Body of pancreas (tissue), 4 donors: ENCODE measurements at regions not wholly inside any gene's neighbourhood (a gene's known extent, or its start where the extent isn't known, plus 50 kb on each side); places are given as distances from the start of the nearest gene placed in this dataset.
"Not testable (repeated sequence)": the region's sequence is repeated elsewhere in the genome, so short reads cannot be mapped to it uniquely, and the experiment has no call there.

Source experiments
- ATAC-seq: fragments of 150-250 bp; one replicate; pipeline ENCODE4 v1.9.1; 2016
- DNase-seq, 4 donors: peaks; one replicate each; pipeline ENCODE4 v3.0.0-alpha.2; 2019
- H3K27ac ChIP-seq, 4 donors: fragments of 200-600 bp; sonication (generic); 1 replicate in 3 of 4; 2 replicates in 1 of 4; pipeline versions ENCODE4 v1.5.1 to v1.6.1; 2016 to 2019; ENCODE audit warnings: mild to moderate bottlenecking in 1 of 4, mixed read lengths in 1 of 4, moderate library complexity in 1 of 4
- H3K27me3 ChIP-seq, 2 donors: fragments of 200-600 bp; sonication (generic); one replicate each; pipeline ENCODE4 v1.6.0; 2016; ENCODE audit warnings: mild to moderate bottlenecking in 1 of 2
- H3K36me3 ChIP-seq, 2 donors: fragments of 200-600 bp; sonication (generic); replicated peaks in 1 of 2; 2 replicates each; pipeline ENCODE4 v1.5.1; 2016; ENCODE audit warnings: low read depth in 2 of 2; ENCODE audit not compliant: insufficient read depth in 1 of 2
- H3K4me1 ChIP-seq: fragments of 200-600 bp; sonication (generic); one replicate; pipeline ENCODE4 v1.6.0; 2016
- H3K4me3 ChIP-seq, 2 donors: fragments of 200-600 bp; sonication (generic); 1 replicate in 1 of 2; 2 replicates in 1 of 2; pipeline ENCODE4 v1.5.1; 2016 to 2019
- H3K9me3 ChIP-seq, 3 donors: fragments of 200-600 bp; sonication (generic); 1 replicate in 2 of 3; 2 replicates in 1 of 3; pipeline ENCODE4 v1.5.1; 2016
- POLR2A ChIP-seq, 3 donors: fragments of 450-650 bp; IDR thresholded peaks; one replicate each; pipeline ENCODE4 v1.6.1; 2016; ENCODE audit warnings: antibody characterized with exemption in 3 of 3, mild to moderate bottlenecking in 2 of 3
- WGBS, 2 donors: methylation state at CpG; one replicate each; pipeline ENCODE4 v1.1.5; 2017; 5-methylcytosine and 5-hydroxymethylcytosine counted together
- intact Hi-C: fragments of 100-400 bp; cut with DNase I; formaldehyde crosslinking; loops from one replicate; pipeline ENCODE4 v1.15.1; 2023
- TF ChIP-seq, protein P1 (sequence below), 7 experiments: fragments of 450-650 bp in 4 of 7; fragments of 200-600 bp in 3 of 7; sonication (generic) in 3 of 7; IDR thresholded peaks; one replicate each; pipeline ENCODE4 v1.5.1; 2016 to 2019; ENCODE audit warnings: antibody characterized with exemption in 7 of 7

DNA sequence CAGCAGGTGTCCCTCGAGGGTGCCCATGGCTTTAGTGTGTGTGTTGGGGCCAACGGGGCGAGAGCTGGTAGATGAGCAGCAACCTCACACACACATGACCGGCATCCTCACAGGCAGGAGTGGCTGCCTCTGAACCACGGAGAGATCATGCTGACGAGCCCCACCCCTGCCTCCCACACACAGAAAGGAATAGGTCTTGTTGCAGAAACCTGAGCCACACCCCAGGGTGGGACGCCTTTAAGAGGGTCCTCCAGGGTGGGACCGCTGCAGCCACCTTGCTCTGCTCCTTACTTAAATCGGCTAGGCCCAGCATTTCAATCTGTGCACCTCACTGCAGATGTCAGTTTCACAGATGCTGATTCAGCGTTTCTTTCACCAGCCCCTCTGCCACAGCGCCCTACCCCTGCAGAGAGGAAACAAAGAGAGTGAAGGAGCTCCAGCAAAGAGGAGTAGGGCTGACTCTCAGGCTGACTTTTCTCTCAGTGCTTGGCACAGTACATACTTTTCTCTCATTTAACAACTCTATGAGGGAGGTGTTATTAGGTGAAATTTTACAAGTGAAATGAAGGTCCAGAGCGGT is 61.2 kb upstream of the EPHB3 start:
- intact Hi-C loops = no loop called here
- H3K27me3 ChIP-seq = no peaks in the 10 kb centered on the region
- ATAC-seq = no peak

DNA sequence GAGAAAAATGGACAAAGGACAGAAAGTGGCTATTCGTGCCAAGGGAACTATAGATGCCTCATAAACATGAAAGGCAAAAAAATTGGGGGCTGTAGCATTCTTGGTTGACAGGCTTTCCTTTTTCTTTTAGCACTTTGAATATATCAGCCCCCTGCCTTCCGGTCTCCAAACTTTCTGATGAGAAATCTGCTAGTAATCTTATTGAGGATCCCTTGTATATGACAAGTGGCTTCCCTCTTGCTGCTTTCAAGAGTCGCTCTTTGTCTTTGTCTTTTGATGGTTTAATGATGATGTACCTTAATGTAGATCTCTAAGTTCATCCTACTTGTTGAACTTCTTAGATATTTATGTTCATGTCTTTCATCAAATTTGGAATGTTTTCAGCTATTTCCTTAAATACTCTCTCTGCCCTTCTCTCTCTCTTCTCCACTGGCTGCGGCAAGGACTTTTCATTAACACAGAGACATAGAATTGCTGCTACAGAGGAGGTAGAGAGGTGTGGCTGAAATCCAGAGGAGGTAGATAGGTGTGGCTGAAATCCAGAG is 59.4 kb upstream of the EPHB3 start:
- intact Hi-C loops = no loop called here
- TF ChIP-seq, protein P1, sequence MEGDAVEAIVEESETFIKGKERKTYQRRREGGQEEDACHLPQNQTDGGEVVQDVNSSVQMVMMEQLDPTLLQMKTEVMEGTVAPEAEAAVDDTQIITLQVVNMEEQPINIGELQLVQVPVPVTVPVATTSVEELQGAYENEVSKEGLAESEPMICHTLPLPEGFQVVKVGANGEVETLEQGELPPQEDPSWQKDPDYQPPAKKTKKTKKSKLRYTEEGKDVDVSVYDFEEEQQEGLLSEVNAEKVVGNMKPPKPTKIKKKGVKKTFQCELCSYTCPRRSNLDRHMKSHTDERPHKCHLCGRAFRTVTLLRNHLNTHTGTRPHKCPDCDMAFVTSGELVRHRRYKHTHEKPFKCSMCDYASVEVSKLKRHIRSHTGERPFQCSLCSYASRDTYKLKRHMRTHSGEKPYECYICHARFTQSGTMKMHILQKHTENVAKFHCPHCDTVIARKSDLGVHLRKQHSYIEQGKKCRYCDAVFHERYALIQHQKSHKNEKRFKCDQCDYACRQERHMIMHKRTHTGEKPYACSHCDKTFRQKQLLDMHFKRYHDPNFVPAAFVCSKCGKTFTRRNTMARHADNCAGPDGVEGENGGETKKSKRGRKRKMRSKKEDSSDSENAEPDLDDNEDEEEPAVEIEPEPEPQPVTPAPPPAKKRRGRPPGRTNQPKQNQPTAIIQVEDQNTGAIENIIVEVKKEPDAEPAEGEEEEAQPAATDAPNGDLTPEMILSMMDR (IDR thresholded peaks at IDR 0.05) = no peak
- TF ChIP-seq POLR2A (IDR thresholded peaks at IDR 0.05) = no peak
- Histone ChIP-seq H3K4me3 (no peak overlapping the region), H3K27ac (no peak overlapping the region), H3K9me3 (no peaks in the 10 kb centered on the region), H3K27me3 (no peaks in the 10 kb centered on the region), H3K36me3 (no peaks in the 10 kb centered on the region), H3K4me1 (no peaks in the 10 kb centered on the region)
- 76 to 80% methylated on average over 4 of the region's 4 CpGs for WGBS, 2 donors
- DNase-seq (no peak), ATAC-seq (no peak)

More for the DNA sequence above, 61.2 kb upstream of the EPHB3 start:
- TF ChIP-seq POLR2A (IDR thresholded peaks at IDR 0.05) = no peak
- TF ChIP-seq, protein P1 (IDR thresholded peaks at IDR 0.05) = no peak
- no peak for DNase-seq
- Histone ChIP-seq H3K9me3 (no peaks in the 10 kb centered on the region), H3K27ac (no peak overlapping the region), H3K4me1 (no peaks in the 10 kb centered on the region), H3K36me3 (no peaks in the 10 kb centered on the region), H3K4me3 (no peak overlapping the region)
- 42 to 46% methylated on average over 3 to 12 of the region's 12 CpGs for WGBS, 2 donors

DNA sequence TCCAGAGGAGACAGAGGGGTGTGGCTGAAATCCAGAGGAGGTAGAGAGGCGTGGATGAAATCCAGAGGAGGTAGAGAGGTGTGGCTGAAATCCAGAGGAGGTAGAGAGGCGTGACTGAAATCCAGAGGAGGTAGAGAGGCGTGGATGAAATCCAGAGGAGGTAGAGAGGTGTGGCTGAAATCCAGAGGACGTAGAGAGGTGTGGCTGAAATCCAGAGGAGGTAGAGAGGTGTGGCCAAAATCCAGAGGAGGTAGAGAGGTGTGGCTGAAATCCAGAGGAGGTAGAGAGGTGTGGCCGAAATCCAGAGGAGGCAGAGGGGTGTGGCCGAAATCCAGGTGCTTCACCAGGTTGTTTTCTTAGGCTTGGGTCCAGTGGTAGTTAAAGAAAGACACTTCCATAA is 58.7 kb upstream of the EPHB3 start:
- 45 to 49% methylated on average over 6 of the region's 6 CpGs for WGBS, 2 donors
- intact Hi-C loops, H3K27ac ChIP-seq, DNase-seq, ATAC-seq, H3K36me3 ChIP-seq, H3K4me1 ChIP-seq, H3K4me3 ChIP-seq, H3K9me3 ChIP-seq, H3K27me3 ChIP-seq: not testable (repeated sequence)

DNA sequence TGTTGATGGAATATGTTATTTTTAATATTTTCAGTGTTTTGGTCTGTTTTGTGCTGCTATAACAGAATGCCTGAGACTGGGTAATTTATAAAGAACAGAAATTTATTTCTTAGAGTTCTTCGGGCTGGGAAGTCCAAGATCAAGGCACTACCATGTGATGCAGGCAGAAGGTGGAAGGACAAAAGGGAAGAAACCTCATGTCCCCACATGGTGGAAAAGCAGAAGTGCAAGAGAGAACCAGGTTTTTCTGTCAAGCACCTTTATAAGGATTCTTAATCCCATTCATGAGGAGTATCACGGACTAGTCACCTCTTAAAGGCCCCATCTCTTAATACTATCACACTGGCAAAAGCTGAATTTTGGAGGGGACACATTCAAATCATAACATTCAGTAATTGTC is 57.9 kb upstream of the EPHB3 start:
- no peak for TF ChIP-seq POLR2A (IDR thresholded peaks at IDR 0.05)
- TF ChIP-seq, protein P1 (IDR thresholded peaks at IDR 0.05) = no peak
- ATAC-seq = no peak

DNA sequence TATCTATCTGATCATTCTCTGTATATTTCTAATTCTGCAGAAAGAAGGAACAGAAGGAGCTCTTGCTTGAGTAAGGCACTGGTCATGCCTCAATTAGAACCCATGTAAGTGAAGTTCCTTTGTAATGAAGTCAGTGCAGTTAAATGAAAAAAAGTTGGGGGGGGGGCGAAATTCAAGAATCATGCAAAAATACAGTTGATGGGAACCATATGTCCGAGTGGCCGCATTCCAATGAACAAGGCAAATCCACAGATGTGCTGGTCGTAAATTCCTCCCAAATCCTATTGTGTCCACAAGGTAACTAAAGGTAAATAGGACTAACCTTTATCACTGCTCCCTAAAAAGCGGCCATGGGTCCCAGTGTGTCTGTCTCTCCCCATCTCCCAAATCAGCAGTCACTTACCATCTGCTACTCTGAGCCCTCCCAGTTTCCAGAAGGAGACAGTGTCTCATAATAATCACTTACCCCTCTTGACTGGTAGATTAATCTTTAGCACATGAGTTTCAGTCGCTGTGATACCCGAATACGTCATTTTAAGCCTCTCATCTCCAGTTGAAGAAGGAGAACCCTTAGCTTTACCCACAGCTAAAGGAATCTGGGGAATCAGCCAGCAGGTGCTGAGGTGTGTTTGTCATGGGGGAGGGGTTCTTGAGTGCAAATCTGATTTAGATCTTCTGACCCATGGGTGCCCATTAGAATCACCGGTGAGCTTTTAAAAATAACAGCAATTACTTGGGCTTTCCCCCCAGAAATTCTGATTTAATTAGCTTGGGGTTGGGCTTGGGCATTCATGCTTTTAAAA is 56.3 kb upstream of the EPHB3 start:
- H3K36me3 ChIP-seq = no peaks in the 10 kb centered on the region
- WGBS, 2 donors = 50 to 59% methylated on average over 9 of the region's 9 CpGs
- H3K4me3 ChIP-seq = no peak overlapping the region
- TF ChIP-seq POLR2A (IDR thresholded peaks at IDR 0.05) = no peak
- TF ChIP-seq, protein P1 (IDR thresholded peaks at IDR 0.05) = no peak
- ATAC-seq (no peak), DNase-seq (no peak)
- H3K9me3 ChIP-seq = no peaks in the 10 kb centered on the region
- H3K4me1 ChIP-seq = no peaks in the 10 kb centered on the region
- H3K27me3 ChIP-seq = no peaks in the 10 kb centered on the region
- no peak overlapping the region for H3K27ac ChIP-seq
- intact Hi-C loops = no loop called here

More for the DNA sequence above, 57.9 kb upstream of the EPHB3 start:
- H3K4me3 ChIP-seq = no peak overlapping the region
- 43 to 65% methylated on average over 2 of the region's 2 CpGs for WGBS, 2 donors
- intact Hi-C loops = no loop called here
- H3K27me3 ChIP-seq = no peaks in the 10 kb centered on the region
- no peaks in the 10 kb centered on the region for H3K9me3 ChIP-seq
- DNase-seq = no peak
- H3K36me3 ChIP-seq = no peaks in the 10 kb centered on the region
- H3K27ac ChIP-seq = no peak overlapping the region
- no peaks in the 10 kb centered on the region for H3K4me1 ChIP-seq
